ENCODE measurements at regions not wholly inside any gene's neighbourhood (a gene's known extent, or its start where the extent isn't known, plus 50 kb on each side); places are given as distances from the start of the nearest gene placed in this dataset.
"Not testable (repeated sequence)": the region's sequence is repeated elsewhere in the genome, so short reads cannot be mapped to it uniquely, and the experiment has no call there.

- DNase-seq, result no peak
Measured at GRCh38 chr14:105989566-105990302, 463.4 kb downstream of the TMEM121 start.

- DNase-seq, result not testable (repeated sequence)
Measured at GRCh38 chr14:105991677-105992076, 465.3 kb downstream of the TMEM121 start.

- DNase-seq, result peak; percentile 13 to 21
Measured at GRCh38 chr14:105993814-105994213, 467.4 kb downstream of the TMEM121 start.

GRCh38 chr14:105995011-105995710, 468.8 kb downstream of the TMEM121 start:
- not testable (repeated sequence) for DNase-seq

GRCh38 chr14:105998597-105998996, 472.2 kb downstream of the TMEM121 start:
- not testable (repeated sequence) for DNase-seq

- peak; percentile 83 to 84 for DNase-seq
Measured at GRCh38 chr14:105999361-106000028, 473.1 kb downstream of the TMEM121 start.

- peak in 1 of 2 donors; percentile 8 for DNase-seq
Measured at GRCh38 chr14:106000029-106000511, 473.7 kb downstream of the TMEM121 start.

- DNase-seq, result peak; percentile 32 to 41
Measured at GRCh38 chr14:106001277-106001676, 474.9 kb downstream of the TMEM121 start.

GRCh38 chr14:106003351-106003750, 477.0 kb downstream of the TMEM121 start:
- no peak for DNase-seq

- DNase-seq, result peak; percentile 64 to 73
Measured at GRCh38 chr14:106004937-106005795, 478.8 kb downstream of the TMEM121 start.

GRCh38 chr14:106006043-106006442, 479.7 kb downstream of the TMEM121 start:
- DNase-seq, result peak; percentile 61 to 66

- not testable (repeated sequence) for DNase-seq
Measured at GRCh38 chr14:106006716-106007115, 480.3 kb downstream of the TMEM121 start.

- DNase-seq, result no peak
Measured at GRCh38 chr14:106010783-106011182, 484.4 kb downstream of the TMEM121 start.

GRCh38 chr14:106011631-106012360, 485.4 kb downstream of the TMEM121 start:
- DNase-seq, result peak; percentile 74 to 85

GRCh38 chr14:106012361-106012725, 486.0 kb downstream of the TMEM121 start:
- DNase-seq, result not testable (repeated sequence)

GRCh38 chr14:106013879-106014376, 487.5 kb downstream of the TMEM121 start:
- DNase-seq, result peak in 1 of 2 donors; percentile 34

- DNase-seq, result not testable (repeated sequence)
Measured at GRCh38 chr14:106017952-106018351, 491.6 kb downstream of the TMEM121 start.

GRCh38 chr14:106021832-106022231, 495.4 kb downstream of the TMEM121 start:
- DNase-seq, result no peak

GRCh38 chr14:106022648-106023047, 496.3 kb downstream of the TMEM121 start:
- not testable (repeated sequence) for DNase-seq

GRCh38 chr14:106023411-106023810, 497.0 kb downstream of the TMEM121 start:
- DNase-seq, result no peak

GRCh38 chr14:106024983-106025604, 498.7 kb downstream of the TMEM121 start:
- no peak for DNase-seq

Data from CD4-positive, alpha-beta T cell treated with Interleukin-1 beta for 1 hour (primary cell).